A673 (cell line): ENCODE measurements at regions not wholly inside any gene's neighbourhood (a gene's known extent, or its start where the extent isn't known, plus 50 kb on each side); places are given as distances from the start of the nearest gene placed in this dataset.

ENCODE experiments used
- CTCF ChIP-seq: fragments of 300-800, 200-600 bp; sonication (generic); conservative IDR thresholded peaks from 2 replicates; pipeline ENCODE4 v1.5.1; 2017; ENCODE audit warnings: low read depth, mild to moderate bottlenecking, antibody characterized with exemption, low read length, moderate library complexity, mixed read lengths
- EZH2 ChIP-seq: fragments of 200-600 bp; sonication (generic); IDR thresholded peaks from 2 replicates; pipeline ENCODE4 v1.6.1; 2017; ENCODE audit warnings: borderline replicate concordance, low read depth, mild to moderate bottlenecking, mixed read lengths, antibody characterized with exemption, low read length; ENCODE audit not compliant: poor library complexity, severe bottlenecking

GRCh38 chr2:181750305-181750704 is 70.0 kb upstream of the NEUROD1 start:
- TF ChIP-seq CTCF (no peak), EZH2 (no peak)
